ENCODE measurements at regions not wholly inside any gene's neighbourhood (a gene's known extent, or its start where the extent isn't known, plus 50 kb on each side); places are given as distances from the start of the nearest gene placed in this dataset.
"Not testable (repeated sequence)": the region's sequence is repeated elsewhere in the genome, so short reads cannot be mapped to it uniquely, and the experiment has no call there.

GRCh38 chr1:178589042-178589441 lies 76.1 kb downstream of the TEX35 start:
- H3K36me3 ChIP-seq (replicated peaks); H3K4me1 ChIP-seq; H3K4me3 ChIP-seq; DNase-seq (ENCODE audit: low spot score in 2 of 2); H3K9me3 ChIP-seq; in situ Hi-C loops (cut with MboI; ENCODE audit: low sequenced_read_pairs); H3K27me3 ChIP-seq (ENCODE audit: low read depth): not testable (repeated sequence)

GRCh38 chr1:178591811-178592210 lies 78.9 kb downstream of the TEX35 start:
- H3K4me3 ChIP-seq; DNase-seq (ENCODE audit: low spot score in 2 of 2); H3K27me3 ChIP-seq (ENCODE audit: low read depth); H3K4me1 ChIP-seq; H3K9me3 ChIP-seq; in situ Hi-C loops (cut with MboI; ENCODE audit: low sequenced_read_pairs); H3K36me3 ChIP-seq (replicated peaks): not testable (repeated sequence)

GRCh38 chr1:178593515-178593914 lies 80.6 kb downstream of the TEX35 start:
- H3K9me3 ChIP-seq: no peaks in the 10 kb centered on the region
- no peaks in the 10 kb centered on the region for H3K36me3 ChIP-seq (replicated peaks)
- no peak for DNase-seq (ENCODE audit: low spot score in 2 of 2)
- H3K27me3 ChIP-seq (ENCODE audit: low read depth): peaks cover 6% of the 10 kb centered on the region
- peaks cover 7% of the 10 kb centered on the region for H3K4me1 ChIP-seq
- in situ Hi-C loops (cut with MboI; ENCODE audit: low sequenced_read_pairs): no loop called here
- no peak overlapping the region for H3K4me3 ChIP-seq

GRCh38 chr1:178594133-178594532 lies 81.2 kb downstream of the TEX35 start:
- in situ Hi-C loops (cut with MboI; ENCODE audit: low sequenced_read_pairs): no loop called here
- H3K9me3 ChIP-seq: no peaks in the 10 kb centered on the region
- H3K27me3 ChIP-seq (ENCODE audit: low read depth): peaks cover 6% of the 10 kb centered on the region
- no peak for DNase-seq (ENCODE audit: low spot score in 2 of 2)
- peaks cover 6% of the 10 kb centered on the region for H3K4me1 ChIP-seq
- no peaks in the 10 kb centered on the region for H3K36me3 ChIP-seq (replicated peaks)
- no peak overlapping the region for H3K4me3 ChIP-seq

- no peaks in the 10 kb centered on the region for H3K36me3 ChIP-seq (replicated peaks)
- H3K9me3 ChIP-seq: no peaks in the 10 kb centered on the region
- peaks cover 3% of the 10 kb centered on the region; the same call in 1 of the 2 replicates for H3K27me3 ChIP-seq (ENCODE audit: low read depth)
- DNase-seq (ENCODE audit: low spot score in 2 of 2): no peak
- in situ Hi-C loops (cut with MboI; ENCODE audit: low sequenced_read_pairs): no loop called here
- no peak overlapping the region for H3K4me3 ChIP-seq
- no peaks in the 10 kb centered on the region for H3K4me1 ChIP-seq
Measured at GRCh38 chr1:178595491-178595890, 82.6 kb downstream of the TEX35 start.

GRCh38 chr1:178599087-178599486 lies 86.2 kb downstream of the TEX35 start:
- Histone ChIP-seq H3K9me3 (no peaks in the 10 kb centered on the region), H3K27me3 (ENCODE audit: low read depth) (peaks cover 3% of the 10 kb centered on the region; the same call in 1 of the 2 replicates), H3K4me1 (no peaks in the 10 kb centered on the region), H3K4me3 (no peak overlapping the region), H3K36me3 (replicated peaks) (no peaks in the 10 kb centered on the region)
- DNase-seq (ENCODE audit: low spot score in 2 of 2): no peak
- in situ Hi-C loops (cut with MboI; ENCODE audit: low sequenced_read_pairs): no loop called here

GRCh38 chr1:178599745-178600144 lies 86.8 kb downstream of the TEX35 start:
- in situ Hi-C loops (cut with MboI; ENCODE audit: low sequenced_read_pairs): no loop called here
- DNase-seq (ENCODE audit: low spot score in 2 of 2): no peak
- H3K27me3 ChIP-seq (ENCODE audit: low read depth): peaks cover 3% of the 10 kb centered on the region; the same call in 1 of the 2 replicates
- no peaks in the 10 kb centered on the region for H3K9me3 ChIP-seq
- H3K4me1 ChIP-seq: no peaks in the 10 kb centered on the region
- no peaks in the 10 kb centered on the region for H3K36me3 ChIP-seq (replicated peaks)
- H3K4me3 ChIP-seq: no peak overlapping the region

GRCh38 chr1:178603926-178604325 lies 91.0 kb downstream of the TEX35 start:
- no peak overlapping the region for H3K4me3 ChIP-seq
- in situ Hi-C loops (cut with MboI; ENCODE audit: low sequenced_read_pairs): no loop called here
- no peaks in the 10 kb centered on the region for H3K36me3 ChIP-seq (replicated peaks)
- no peak for DNase-seq (ENCODE audit: low spot score in 2 of 2)
- no peaks in the 10 kb centered on the region for H3K27me3 ChIP-seq (ENCODE audit: low read depth)
- H3K4me1 ChIP-seq: no peaks in the 10 kb centered on the region
- no peaks in the 10 kb centered on the region for H3K9me3 ChIP-seq

- Histone ChIP-seq H3K27me3 (ENCODE audit: low read depth) (no peaks in the 10 kb centered on the region), H3K4me3 (no peak overlapping the region), H3K36me3 (replicated peaks) (no peaks in the 10 kb centered on the region), H3K4me1 (no peaks in the 10 kb centered on the region), H3K9me3 (no peaks in the 10 kb centered on the region)
- in situ Hi-C loops (cut with MboI; ENCODE audit: low sequenced_read_pairs): no loop called here
- DNase-seq (ENCODE audit: low spot score in 2 of 2): no peak
Measured at GRCh38 chr1:178606839-178607238, 93.9 kb downstream of the TEX35 start.

- DNase-seq (ENCODE audit: low spot score in 2 of 2): no peak
- in situ Hi-C loops (cut with MboI; ENCODE audit: low sequenced_read_pairs): no loop called here
- no peaks in the 10 kb centered on the region for H3K27me3 ChIP-seq (ENCODE audit: low read depth)
- no peaks in the 10 kb centered on the region for H3K9me3 ChIP-seq
- no peaks in the 10 kb centered on the region for H3K4me1 ChIP-seq
- H3K4me3 ChIP-seq: no peak overlapping the region
- H3K36me3 ChIP-seq (replicated peaks): no peaks in the 10 kb centered on the region
Measured at GRCh38 chr1:178607718-178608408, 95.0 kb downstream of the TEX35 start.

- Histone ChIP-seq H3K4me1 (no peaks in the 10 kb centered on the region), H3K36me3 (replicated peaks) (no peaks in the 10 kb centered on the region), H3K9me3 (no peaks in the 10 kb centered on the region), H3K4me3 (no peak overlapping the region), H3K27me3 (ENCODE audit: low read depth) (no peaks in the 10 kb centered on the region)
- DNase-seq (ENCODE audit: low spot score in 2 of 2): no peak
- in situ Hi-C loops (cut with MboI; ENCODE audit: low sequenced_read_pairs): no loop called here
Measured at GRCh38 chr1:178609015-178609414, 96.1 kb downstream of the TEX35 start.

- DNase-seq (ENCODE audit: low spot score in 2 of 2); H3K4me3 ChIP-seq; H3K9me3 ChIP-seq; in situ Hi-C loops (cut with MboI; ENCODE audit: low sequenced_read_pairs); H3K36me3 ChIP-seq (replicated peaks); H3K27me3 ChIP-seq (ENCODE audit: low read depth); H3K4me1 ChIP-seq: not testable (repeated sequence)
Measured at GRCh38 chr1:178610690-178611410, 97.9 kb downstream of the TEX35 start.

- no peak for DNase-seq (ENCODE audit: low spot score in 2 of 2)
- Histone ChIP-seq H3K4me1 (no peaks in the 10 kb centered on the region), H3K4me3 (no peak overlapping the region), H3K36me3 (replicated peaks) (no peaks in the 10 kb centered on the region), H3K27me3 (ENCODE audit: low read depth) (no peaks in the 10 kb centered on the region), H3K9me3 (no peaks in the 10 kb centered on the region)
- in situ Hi-C loops (cut with MboI; ENCODE audit: low sequenced_read_pairs): no loop called here
Measured at GRCh38 chr1:178612261-178612660, 99.4 kb downstream of the TEX35 start.

GRCh38 chr1:178613271-178613945 lies 100.5 kb downstream of the TEX35 start:
- Histone ChIP-seq H3K27me3 (ENCODE audit: low read depth) (no peaks in the 10 kb centered on the region), H3K4me3 (no peak overlapping the region), H3K36me3 (replicated peaks) (no peaks in the 10 kb centered on the region), H3K4me1 (no peaks in the 10 kb centered on the region), H3K9me3 (no peaks in the 10 kb centered on the region)
- DNase-seq (ENCODE audit: low spot score in 2 of 2): no peak
- in situ Hi-C loops (cut with MboI; ENCODE audit: low sequenced_read_pairs): no loop called here

All from HAP-1 (cell line).